HT1080 (cell line): ENCODE measurements at regions not wholly inside any gene's neighbourhood (a gene's known extent, or its start where the extent isn't known, plus 50 kb on each side); places are given as distances from the start of the nearest gene placed in this dataset. TPM values are rescaled to one million over a fixed set of nuclear protein-coding genes. Genes with fewer than 3 reads are reported as not detected.

Experiments used
- DNase-seq: peaks from one replicate; pipeline ENCODE4 v3.0.0-alpha.2; 2015; ENCODE audit warnings: low read depth
- small RNA-seq: library from RNA; depleted of rRNA; stranded (forward); fragments of <200 nt; gene quantifications from one replicate; pipeline ENCODE3, GENCODE V24; 2014

DNA sequence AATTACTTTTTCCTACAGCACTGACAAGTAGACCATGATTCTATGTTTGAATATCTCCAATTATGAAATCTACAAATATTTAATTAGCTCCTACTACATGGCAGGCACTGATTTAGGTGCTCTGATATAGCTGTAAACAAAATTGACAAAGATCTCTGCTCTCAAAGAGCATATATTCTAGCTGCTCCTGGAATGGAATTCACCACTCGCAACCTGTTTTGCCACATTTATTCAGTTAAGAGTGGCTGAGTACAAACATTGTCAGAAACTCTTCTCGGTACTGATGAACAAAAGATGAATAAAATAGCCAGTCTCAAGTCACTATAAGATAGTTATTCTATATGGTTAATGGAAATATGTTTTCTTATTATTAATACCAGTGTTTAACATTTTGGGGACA, 114.2 kb upstream of the PDE4D start:
- DNase-seq: no peak

DNA sequence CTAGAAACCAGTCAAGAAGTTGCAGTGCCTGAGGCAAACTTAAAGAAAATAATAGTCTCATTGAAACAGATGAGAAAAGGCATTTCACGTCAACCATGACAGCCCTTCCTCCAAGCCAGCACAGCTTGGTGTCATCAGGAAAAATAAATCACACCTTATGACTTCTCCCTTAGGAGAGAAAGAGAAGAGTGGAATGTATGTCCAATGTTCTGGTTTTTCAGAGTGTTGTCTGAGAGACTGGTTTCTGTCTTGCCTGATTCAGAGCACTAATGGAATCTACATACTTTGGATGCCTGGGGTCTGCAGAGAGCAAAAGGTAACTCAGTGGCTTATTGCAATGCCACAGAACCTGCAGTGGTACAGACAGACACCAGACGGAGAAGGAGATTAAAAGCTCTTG, 105.5 kb upstream of the PDE4D start:
- DNase-seq: no peak

DNA sequence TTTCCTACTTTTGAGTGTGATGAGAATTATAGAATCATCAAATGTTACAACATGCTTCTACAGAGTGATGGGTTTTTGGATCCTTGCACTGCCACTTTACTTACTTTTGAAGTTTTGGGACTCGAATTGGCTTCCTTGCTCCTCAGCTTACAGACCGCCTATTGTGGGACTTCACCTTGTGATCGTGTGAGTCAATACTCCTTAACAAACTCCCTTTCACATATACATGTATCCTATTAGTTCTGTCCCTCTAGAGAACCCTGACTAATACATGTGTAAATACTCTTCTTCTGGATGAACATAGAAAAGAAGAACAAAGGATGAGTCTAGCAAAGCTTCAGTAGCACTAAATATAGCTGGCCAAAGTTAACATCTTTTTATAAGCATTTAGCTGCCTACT, 98.7 kb upstream of the PDE4D start:
- DNase-seq: peak; percentile 47

DNA sequence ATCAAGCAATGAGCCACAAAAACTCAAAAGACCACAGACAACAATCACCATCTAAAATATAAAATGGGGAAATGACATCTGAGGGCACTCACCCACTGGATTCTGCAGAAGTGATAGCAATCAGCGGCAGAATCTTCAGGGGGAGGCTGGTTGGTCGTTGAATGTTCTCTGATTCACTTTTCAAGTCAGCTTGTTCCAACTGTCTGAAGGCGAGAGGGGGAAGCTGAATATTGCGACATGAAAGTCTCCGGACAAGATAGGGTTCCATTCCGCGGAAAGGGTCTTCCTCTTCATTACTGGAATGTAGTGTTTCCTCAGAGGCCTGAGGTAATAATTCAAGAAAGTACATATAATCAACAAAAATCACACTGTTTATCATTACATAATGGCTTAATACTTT, 94.9 kb upstream of the PDE4D start:
- DNase-seq: no peak

DNA sequence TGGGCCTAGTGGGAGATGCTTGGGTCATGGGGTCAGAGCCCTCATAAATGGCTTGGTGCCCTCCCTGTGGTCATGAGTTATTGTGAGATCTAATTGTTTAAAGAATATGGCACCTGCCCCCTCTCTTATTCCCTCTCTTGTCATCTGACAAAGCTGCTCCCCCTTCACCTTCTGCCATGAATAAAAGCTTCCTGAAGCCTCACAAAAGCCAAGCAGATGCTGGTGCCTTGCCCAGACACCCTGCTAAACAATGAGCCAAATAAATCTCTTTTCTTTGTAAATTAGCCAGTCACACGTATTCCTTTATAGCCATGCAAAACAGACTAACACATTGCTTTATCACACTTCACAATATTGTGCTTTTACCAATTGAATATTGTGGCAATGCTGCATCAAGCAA, 82.8 kb upstream of the PDE4D start:
- no peak for DNase-seq

DNA sequence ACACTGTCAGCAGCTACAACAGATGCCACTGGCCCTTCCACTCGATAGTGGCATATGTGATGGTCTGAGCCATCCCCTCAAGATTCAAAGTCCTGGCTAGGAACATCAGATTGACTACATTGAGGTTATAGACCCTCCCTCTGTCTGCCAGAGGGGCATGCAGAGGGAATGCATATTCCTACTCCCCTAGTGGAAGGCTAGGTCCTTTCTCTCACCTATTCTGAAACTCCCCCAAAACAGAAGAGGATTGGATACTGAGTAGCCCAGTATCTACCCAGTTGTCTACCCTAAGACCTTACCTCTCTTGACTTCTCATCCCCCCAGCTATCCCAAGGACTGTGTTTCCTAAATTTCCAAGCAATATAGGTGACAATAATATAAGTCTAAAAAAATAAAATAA, 78.5 kb upstream of the PDE4D start:
- no peak for DNase-seq

DNA sequence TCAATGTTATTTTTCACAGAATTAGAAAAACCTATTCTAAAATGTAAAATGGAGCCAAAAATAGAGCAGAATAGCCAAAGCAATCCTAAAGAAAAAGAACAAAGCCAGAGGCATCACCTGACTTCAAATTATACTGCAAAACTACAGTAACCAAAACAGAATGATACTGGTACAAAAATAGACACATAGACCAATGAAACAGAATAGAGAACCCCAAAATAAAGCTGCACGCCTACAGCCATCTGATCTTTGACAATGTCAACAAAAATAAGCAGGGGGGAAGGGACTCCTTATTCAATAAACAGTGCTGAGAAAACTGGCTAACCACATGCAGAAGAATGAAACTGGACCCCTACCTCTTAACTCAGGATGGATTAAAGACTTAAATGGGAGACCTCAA, 65.8 kb upstream of the PDE4D start:
- no peak for DNase-seq

DNA sequence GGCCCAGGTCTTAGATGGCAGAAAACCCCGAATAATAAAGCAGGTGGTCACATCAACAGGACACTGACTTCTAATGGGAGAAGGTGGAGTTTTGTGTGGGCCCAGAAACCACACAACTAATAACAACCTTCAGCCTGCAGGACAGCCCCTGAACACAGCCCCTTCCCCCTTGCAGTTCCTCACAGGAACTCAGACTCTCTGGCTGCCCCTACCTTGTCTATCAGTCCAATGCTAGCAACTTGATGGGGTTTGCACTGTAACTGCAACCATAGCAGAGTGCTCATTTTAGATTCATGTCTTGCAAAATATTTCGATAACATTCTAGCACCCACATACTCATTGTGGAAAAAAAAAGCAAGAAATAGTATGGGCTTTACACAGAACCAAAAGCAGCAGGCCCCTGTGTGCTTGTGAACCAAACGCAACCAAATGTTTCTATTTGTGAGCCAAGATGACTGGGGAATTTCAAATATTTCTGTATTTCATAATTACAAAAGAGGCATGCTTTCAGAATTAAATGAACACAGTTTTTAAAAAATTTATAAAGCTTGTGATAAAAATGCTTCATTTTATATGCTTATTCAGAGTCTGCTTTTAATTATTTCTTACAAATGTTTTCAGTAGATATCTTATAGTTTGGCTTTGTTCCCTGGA, 62.7 kb upstream of the PDE4D start:
- DNase-seq: no peak

DNA sequence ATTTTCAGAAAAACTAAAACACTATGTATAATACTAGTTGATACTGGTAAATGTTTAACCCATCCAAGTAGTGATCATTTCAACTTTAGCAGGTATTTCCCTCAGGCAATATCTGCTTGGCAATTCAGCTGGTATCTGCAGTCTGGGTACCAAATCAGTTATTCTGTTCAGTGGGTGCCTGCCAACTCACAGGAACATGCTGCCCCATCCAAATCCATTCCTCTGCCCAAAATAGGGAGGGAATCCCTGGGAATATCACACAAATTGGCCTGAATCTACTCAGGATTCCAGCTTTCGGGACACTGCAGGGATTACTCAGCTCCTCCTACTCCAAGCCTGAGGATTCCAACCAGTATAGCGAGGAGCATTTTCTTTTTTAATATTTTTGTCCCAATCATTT, 61.7 kb upstream of the PDE4D start:
- no peak for DNase-seq

DNA sequence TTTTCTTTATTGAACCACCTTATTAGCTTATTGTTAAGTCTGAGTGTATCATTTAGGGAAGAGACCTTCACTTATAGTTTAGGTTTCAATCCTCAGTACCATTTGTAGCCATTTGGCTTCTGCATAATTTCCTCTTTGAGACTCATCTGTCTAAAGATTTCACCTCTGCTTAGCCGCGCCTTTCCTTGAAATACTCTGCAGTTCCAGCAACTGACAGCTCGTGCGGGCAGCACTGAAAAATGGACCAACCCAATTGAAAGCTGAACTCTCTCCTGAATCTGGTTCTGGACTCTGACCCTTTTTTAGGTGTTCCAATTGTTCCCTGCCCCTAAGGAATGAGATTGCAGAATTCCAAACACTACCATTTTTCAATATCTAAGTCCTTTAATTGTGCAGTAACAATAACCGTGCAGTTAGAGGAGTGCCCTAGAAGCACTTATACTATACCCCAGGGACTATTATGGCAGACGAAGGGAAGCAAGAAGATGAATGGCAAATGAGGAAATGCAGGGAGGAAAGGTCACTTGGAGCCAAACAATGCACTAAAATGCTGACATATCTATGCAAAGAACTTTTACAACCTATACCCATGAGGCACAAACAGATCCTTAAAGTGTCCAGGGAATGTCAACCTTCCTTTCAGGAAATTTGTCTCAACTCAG, 50.1 kb upstream of the PDE4D start:
- no peak for DNase-seq

Small RNAs in the stretch of these regions (small RNA-seq; reads per million reads assigned to genes)
- gene RNU6-806P: not detected
